DND-41 (cell line): ENCODE measurements at regions not wholly inside any gene's neighbourhood (a gene's known extent, or its start where the extent isn't known, plus 50 kb on each side); places are given as distances from the start of the nearest gene placed in this dataset.
"Not testable (repeated sequence)": the region's sequence is repeated elsewhere in the genome, so short reads cannot be mapped to it uniquely, and the experiment has no call there.

Source experiments
- CTCF ChIP-seq: IDR thresholded peaks from 2 replicates; pipeline ENCODE4 v1.5.1; 2012; ENCODE audit warnings: borderline replicate concordance, low read length, moderate library complexity, mild to moderate bottlenecking; ENCODE audit not compliant: poor library complexity, severe bottlenecking; ENCODE audit errors: extremely low read depth
- EZH2 ChIP-seq: IDR thresholded peaks from 3 replicates; pipeline ENCODE4 v1.6.1; 2012; ENCODE audit warnings: borderline replicate concordance, low read depth, mild to moderate bottlenecking, moderate library complexity, low read length, inconsistent platforms; ENCODE audit not compliant: severe bottlenecking

GRCh38 chr9:41623666-41624065, 434.5 kb upstream of the ZNG1F start:
- TF ChIP-seq EZH2, CTCF: not testable (repeated sequence)
